DOHH2 (cell line): ENCODE measurements at regions not wholly inside any gene's neighbourhood (a gene's known extent, or its start where the extent isn't known, plus 50 kb on each side); places are given as distances from the start of the nearest gene placed in this dataset.

Experiments used
- CTCF ChIP-seq: fragments of 200-600 bp; sonication (generic); IDR thresholded peaks from one replicate; pipeline ENCODE4 v1.5.1; 2014; ENCODE audit warnings: antibody characterized with exemption, mild to moderate bottlenecking, low read depth, low read length; ENCODE audit not compliant: poor library complexity, severe bottlenecking
- EZH2phosphoT487 ChIP-seq: fragments of 200-600 bp; sonication (generic); IDR thresholded peaks from 2 replicates; pipeline ENCODE4 v1.6.1; 2017; ENCODE audit warnings: borderline replicate concordance, mild to moderate bottlenecking, antibody characterized with exemption, low read length, moderate library complexity, mixed read lengths

- TF ChIP-seq CTCF (no peak), EZH2phosphoT487 (no peak)
Measured at GRCh38 chr11:121814962-121815361, 301.1 kb downstream of the BLID start.
